ENCODE measurements at regions not wholly inside any gene's neighbourhood (a gene's known extent, or its start where the extent isn't known, plus 50 kb on each side); places are given as distances from the start of the nearest gene placed in this dataset.

DNA sequence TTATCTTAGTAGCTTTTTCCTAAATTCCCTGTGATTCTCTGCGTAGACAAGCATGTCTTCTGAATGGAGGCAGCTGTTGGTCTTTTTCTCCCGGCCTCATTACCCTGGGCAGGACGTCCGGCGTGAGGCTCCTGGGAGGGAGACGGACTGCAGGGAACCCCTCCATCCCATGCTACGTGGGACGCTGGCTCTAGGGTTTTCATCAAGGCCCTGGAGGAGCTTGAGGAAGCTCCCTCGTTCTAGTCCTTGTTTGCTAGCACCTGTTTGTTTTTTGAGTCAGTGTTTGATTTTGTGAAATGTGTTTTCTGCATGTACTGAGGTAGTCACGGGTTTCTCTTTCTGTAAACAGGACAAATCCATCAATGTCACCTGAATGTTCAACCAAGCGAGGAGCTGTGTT is 99.3 kb upstream of the TMEM18 start:
- Histone ChIP-seq H3K36me3 (no peaks in the 10 kb centered on the region), H3K4me1 (no peaks in the 10 kb centered on the region), H3K27ac (no peak overlapping the region), H3K4me3 (no peak overlapping the region), H3K27me3 (peaks cover 0 to 1% of the 10 kb centered on the region in 2 donors), H3K9me3 (no peaks in the 10 kb centered on the region)
- TF ChIP-seq, protein P1, sequence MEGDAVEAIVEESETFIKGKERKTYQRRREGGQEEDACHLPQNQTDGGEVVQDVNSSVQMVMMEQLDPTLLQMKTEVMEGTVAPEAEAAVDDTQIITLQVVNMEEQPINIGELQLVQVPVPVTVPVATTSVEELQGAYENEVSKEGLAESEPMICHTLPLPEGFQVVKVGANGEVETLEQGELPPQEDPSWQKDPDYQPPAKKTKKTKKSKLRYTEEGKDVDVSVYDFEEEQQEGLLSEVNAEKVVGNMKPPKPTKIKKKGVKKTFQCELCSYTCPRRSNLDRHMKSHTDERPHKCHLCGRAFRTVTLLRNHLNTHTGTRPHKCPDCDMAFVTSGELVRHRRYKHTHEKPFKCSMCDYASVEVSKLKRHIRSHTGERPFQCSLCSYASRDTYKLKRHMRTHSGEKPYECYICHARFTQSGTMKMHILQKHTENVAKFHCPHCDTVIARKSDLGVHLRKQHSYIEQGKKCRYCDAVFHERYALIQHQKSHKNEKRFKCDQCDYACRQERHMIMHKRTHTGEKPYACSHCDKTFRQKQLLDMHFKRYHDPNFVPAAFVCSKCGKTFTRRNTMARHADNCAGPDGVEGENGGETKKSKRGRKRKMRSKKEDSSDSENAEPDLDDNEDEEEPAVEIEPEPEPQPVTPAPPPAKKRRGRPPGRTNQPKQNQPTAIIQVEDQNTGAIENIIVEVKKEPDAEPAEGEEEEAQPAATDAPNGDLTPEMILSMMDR (IDR thresholded peaks at IDR 0.05) = no peak
- intact Hi-C loops (cut with DNase I) = no loop called here
- ATAC-seq (no peak), DNase-seq (peak in 2 of 4 donors; percentile 37 to 39)

DNA sequence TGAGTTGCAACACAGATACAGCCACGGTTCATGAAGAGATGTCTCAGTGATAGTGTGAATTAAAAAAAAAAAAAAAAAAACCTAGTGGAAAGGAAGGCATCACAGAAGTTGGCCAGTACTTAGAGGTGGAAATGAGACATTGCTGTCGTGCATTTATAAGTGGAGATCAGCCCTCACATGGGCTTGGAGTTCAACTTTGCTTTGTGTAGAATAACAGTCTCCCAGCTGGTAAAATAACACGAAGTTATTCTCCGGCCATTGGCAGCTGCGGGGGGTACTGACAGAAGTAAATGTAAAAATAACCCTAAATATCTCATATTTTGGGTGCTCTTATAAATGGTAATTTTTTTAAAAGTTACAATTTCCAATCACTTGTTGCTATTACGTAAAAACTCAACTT is 98.8 kb upstream of the TMEM18 start:
- H3K27me3 ChIP-seq = no peaks in the 10 kb centered on the region
- no peaks in the 10 kb centered on the region for H3K9me3 ChIP-seq
- no peaks in the 10 kb centered on the region for H3K4me1 ChIP-seq
- TF ChIP-seq, protein P1 (IDR thresholded peaks at IDR 0.05) = no peak
- H3K4me3 ChIP-seq = no peak overlapping the region
- H3K27ac ChIP-seq = no peak overlapping the region
- H3K36me3 ChIP-seq = no peaks in the 10 kb centered on the region
- DNase-seq = no peak
- intact Hi-C loops (cut with DNase I) = no loop called here
- ATAC-seq = no peak

DNA sequence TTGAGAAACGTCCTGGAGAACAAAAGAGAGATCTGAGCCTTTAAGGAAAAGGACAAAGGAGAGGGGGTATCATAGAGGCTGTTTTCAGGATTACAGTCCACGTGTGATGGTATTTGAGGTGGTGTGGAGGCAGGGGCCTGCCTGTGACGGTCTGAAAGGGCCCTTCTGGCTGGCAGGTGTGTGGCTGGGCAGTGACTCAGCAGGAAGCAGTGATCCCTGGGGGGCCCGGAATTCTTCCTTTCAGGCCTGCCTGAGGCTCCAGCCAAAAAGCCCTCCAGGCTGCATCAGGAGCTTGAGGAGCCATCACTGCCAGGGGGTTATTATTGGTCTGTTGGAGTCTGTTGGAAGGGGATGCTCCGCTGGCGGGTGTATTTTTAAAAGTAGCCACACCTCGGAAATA is 97.2 kb upstream of the TMEM18 start:
- ATAC-seq (no peak), DNase-seq (no peak)
- intact Hi-C loops (cut with DNase I) = no loop called here
- TF ChIP-seq, protein P1 (IDR thresholded peaks at IDR 0.05) = no peak
- H3K9me3 ChIP-seq = no peaks in the 10 kb centered on the region
- H3K27me3 ChIP-seq = no peaks in the 10 kb centered on the region
- no peak overlapping the region for H3K27ac ChIP-seq
- H3K4me1 ChIP-seq = no peaks in the 10 kb centered on the region
- H3K4me3 ChIP-seq = no peak overlapping the region
- H3K36me3 ChIP-seq = no peaks in the 10 kb centered on the region

DNA sequence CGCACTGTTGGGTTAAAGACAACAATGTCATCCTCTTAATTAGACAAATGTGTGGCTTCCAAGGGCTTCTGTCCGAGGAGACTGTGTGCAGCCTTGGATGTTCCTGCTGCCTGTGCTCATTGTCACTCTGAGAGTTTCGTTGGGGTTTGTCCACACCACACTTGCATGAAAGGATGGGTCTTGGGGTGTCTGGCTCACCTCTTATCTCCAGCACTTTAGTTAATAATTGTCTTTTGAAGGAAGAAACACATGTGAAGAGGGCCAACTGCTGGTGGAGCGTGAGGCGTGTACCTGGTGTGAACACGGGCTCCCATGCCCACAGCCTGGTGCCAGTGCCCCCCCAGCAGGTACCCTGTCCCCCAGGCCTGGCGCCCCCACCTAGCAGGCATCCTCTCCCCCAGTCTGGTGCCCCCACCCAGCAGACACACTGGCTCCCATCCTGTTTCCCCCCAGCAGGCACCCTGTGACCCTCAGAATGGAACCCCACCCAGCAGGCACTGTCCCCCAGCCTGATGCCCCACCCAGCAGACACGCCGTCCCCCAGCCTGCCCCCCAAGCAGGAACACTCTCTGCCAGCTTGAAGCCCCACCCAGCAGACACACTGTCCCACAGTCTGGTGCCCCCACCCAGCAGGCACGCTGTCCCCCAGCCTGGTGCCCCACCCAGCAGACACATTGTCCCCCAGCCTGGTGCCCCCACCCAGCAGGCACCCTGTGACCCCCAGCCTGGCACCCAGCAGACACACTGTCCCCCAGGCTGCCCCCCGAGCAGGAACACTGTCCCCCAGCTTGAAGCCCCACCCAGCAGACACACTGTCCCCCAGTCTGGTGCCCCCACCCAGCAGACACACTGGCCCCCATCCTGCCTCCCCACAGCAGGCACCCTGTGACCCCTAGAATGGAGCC is 96.3 kb upstream of the TMEM18 start:
- Histone ChIP-seq H3K9me3 (no peaks in the 10 kb centered on the region), H3K4me1 (no peaks in the 10 kb centered on the region), H3K36me3 (no peaks in the 10 kb centered on the region), H3K4me3 (no peak overlapping the region), H3K27ac (no peak overlapping the region), H3K27me3 (no peaks in the 10 kb centered on the region)
- DNase-seq (no peak), ATAC-seq (no peak)
- TF ChIP-seq, protein P1 (IDR thresholded peaks at IDR 0.05) = no peak
- intact Hi-C loops (cut with DNase I) = no loop called here

DNA sequence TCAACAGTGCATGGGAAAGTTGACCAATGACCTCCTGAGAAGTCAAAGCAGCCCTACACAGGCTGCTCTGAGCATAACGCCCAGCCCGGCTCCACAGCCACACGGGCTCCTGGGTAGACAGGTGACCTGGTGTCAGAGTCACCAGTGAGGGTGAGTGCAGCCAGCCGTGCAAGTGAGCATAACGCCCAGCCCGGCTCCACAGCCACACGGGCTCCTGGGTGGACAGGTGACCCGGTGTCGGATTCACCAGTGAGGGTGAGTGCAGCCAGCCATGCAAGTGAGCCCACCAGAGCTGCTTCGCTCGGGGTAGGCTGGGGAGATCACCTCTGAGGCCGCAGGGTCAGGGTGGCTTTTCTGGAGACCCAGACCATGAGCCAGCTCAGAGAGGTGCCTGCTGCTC is 94.3 kb upstream of the TMEM18 start:
- DNase-seq (no peak), ATAC-seq (no peak)
- TF ChIP-seq, protein P1 (IDR thresholded peaks at IDR 0.05) = no peak
- no peaks in the 10 kb centered on the region for H3K36me3 ChIP-seq
- no peak overlapping the region for H3K4me3 ChIP-seq
- H3K9me3 ChIP-seq = no peaks in the 10 kb centered on the region
- intact Hi-C loops (cut with DNase I) = no loop called here
- no peaks in the 10 kb centered on the region for H3K27me3 ChIP-seq
- no peak overlapping the region for H3K27ac ChIP-seq
- H3K4me1 ChIP-seq = no peaks in the 10 kb centered on the region

Measured in left lung (tissue), 4 donors.